Mesothelial cell of epicardium (in vitro differentiated cells): ENCODE measurements at regions not wholly inside any gene's neighbourhood (a gene's known extent, or its start where the extent isn't known, plus 50 kb on each side); places are given as distances from the start of the nearest gene placed in this dataset.
A peak's percentile ranks its signal among the peaks of the same experiment; 100 is the strongest.

Experiments used
- DNase-seq, 2 experiments: peaks; one replicate each; pipeline ENCODE4 v3.0.0; 2021; ENCODE audit warnings: low spot score in 2 of 2; ENCODE audit not compliant: unreplicated experiment in 2 of 2
- H3K27ac Mint-ChIP-seq: 2 replicates; pipeline ENCODE4 v1.8.0; 2021; ENCODE audit warnings: mixed read lengths
- H3K27me3 Mint-ChIP-seq: 2 replicates; pipeline ENCODE4 v1.8.0; 2021; ENCODE audit warnings: low read depth, mixed read lengths
- H3K36me3 Mint-ChIP-seq: 2 replicates; pipeline ENCODE4 v1.8.0; 2021; ENCODE audit warnings: mixed read lengths
- H3K4me1 Mint-ChIP-seq: 2 replicates; pipeline ENCODE4 v1.8.0; 2021; ENCODE audit warnings: mixed read lengths
- H3K4me3 Mint-ChIP-seq: 2 replicates; pipeline ENCODE4 v1.8.0; 2021; ENCODE audit warnings: mild to moderate bottlenecking, moderate library complexity, mixed read lengths
- H3K9me3 Mint-ChIP-seq: 2 replicates; pipeline ENCODE4 v1.8.0; 2021; ENCODE audit warnings: mixed read lengths
- TF ChIP-seq, protein P1 (sequence below): fragments of 200-600 bp; sonication (generic); IDR thresholded peaks from one replicate; pipeline ENCODE4 v1.5.0; 2021; ENCODE audit warnings: antibody characterized with exemption; ENCODE audit not compliant: unreplicated experiment

DNA sequence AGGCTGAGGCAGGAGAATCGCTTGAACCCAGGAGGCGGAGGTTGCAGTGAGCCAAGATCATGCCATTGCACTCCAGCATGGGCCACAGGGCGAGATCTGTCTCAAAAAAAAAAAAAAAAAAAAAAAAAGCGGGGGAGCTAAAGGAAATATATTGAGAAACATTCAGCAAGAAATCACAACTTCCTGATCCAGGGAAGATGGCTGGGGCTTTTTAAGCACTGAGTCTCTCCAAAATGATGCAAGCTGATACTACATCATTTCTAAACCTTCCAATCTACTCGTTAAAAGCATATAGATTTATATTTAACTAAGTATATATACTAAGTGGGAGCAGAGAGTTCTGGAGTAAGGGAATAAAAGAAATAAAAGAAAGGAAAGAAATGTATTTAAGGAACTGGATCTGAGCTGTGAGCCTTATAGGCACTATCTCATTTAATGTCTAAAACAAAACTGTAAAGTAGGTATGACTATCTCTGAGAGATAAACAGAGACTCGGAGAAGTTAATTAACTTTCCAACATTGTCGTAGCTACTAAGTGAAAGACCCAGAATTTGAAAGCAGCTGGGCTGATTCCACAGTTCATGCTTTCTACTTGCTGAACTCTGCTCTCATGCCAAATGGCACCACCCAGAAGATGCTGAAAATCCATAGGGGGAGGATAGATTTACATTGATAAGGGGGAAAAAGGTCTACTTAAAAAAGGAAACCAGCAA, 215.0 kb upstream of the MARCKS start:
- Mint-ChIP-seq H3K27me3 (no peaks in the 10 kb centered on the region), H3K4me3 (no peak overlapping the region), H3K27ac (peak overlapping the region; percentile 92), H3K9me3 (no peaks in the 10 kb centered on the region), H3K4me1 (peaks cover 38% of the 10 kb centered on the region), H3K36me3 (no peaks in the 10 kb centered on the region)
- no peak for DNase-seq
- TF ChIP-seq, protein P1, sequence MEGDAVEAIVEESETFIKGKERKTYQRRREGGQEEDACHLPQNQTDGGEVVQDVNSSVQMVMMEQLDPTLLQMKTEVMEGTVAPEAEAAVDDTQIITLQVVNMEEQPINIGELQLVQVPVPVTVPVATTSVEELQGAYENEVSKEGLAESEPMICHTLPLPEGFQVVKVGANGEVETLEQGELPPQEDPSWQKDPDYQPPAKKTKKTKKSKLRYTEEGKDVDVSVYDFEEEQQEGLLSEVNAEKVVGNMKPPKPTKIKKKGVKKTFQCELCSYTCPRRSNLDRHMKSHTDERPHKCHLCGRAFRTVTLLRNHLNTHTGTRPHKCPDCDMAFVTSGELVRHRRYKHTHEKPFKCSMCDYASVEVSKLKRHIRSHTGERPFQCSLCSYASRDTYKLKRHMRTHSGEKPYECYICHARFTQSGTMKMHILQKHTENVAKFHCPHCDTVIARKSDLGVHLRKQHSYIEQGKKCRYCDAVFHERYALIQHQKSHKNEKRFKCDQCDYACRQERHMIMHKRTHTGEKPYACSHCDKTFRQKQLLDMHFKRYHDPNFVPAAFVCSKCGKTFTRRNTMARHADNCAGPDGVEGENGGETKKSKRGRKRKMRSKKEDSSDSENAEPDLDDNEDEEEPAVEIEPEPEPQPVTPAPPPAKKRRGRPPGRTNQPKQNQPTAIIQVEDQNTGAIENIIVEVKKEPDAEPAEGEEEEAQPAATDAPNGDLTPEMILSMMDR, result no peak

DNA sequence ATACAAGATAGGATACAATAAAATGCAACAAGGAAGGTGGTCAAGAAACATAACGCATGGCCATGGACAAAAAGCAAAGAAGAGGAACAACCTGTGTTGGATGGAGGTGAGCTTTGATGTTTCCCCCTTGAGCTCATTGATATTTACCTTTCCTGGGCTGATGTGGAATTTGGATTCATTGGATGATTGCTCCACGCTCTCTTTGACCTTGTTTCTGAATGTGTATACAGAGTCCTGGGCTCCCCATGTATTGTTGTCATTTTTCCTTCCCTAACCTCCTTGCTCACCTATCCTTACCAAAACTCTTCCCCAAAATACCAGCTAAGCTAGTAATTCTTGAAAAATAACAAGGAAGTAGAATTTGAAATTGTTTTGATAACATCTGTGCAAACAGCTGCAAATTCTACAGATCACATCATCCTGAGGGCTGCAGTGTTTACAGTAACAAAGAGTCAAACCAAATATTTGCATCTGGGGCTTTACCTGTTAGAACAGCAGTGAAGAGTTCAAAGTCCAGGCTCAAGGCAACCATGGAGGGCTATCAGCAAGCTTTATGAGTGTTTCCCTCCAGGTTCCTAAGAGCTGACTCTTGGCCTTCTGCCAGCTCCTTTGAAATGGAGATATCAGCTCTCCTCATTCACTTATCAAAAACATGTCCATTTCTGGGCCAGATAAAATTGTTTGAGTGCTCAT, 214.3 kb upstream of the MARCKS start:
- Mint-ChIP-seq H3K27me3 (no peaks in the 10 kb centered on the region), H3K4me3 (no peak overlapping the region), H3K9me3 (no peaks in the 10 kb centered on the region), H3K27ac (peak overlapping the region; percentile 92), H3K4me1 (peaks cover 38% of the 10 kb centered on the region), H3K36me3 (no peaks in the 10 kb centered on the region)
- peak in 1 of 2 experiments; percentile 25 for DNase-seq
- TF ChIP-seq, protein P1, result no peak

DNA sequence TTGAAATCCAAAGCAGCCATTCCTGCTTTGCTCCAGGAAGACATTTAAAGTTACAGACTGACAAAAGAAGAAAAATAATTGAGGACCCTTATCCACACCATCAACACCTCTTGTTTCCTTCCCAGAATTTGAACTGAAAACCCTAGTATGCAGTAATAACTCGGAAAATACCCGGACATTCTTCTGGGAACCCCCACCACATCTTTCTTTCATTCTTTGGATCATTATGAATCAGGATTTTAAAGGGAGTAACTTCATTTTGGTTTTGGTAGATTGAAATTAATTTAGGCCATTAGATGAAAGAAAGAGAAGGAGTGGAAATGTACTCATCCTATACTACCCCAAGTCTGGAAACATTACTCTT, 213.8 kb upstream of the MARCKS start:
- Mint-ChIP-seq H3K27ac (peak overlapping the region; percentile 92), H3K4me3 (no peak overlapping the region), H3K36me3 (no peaks in the 10 kb centered on the region), H3K27me3 (no peaks in the 10 kb centered on the region), H3K9me3 (no peaks in the 10 kb centered on the region), H3K4me1 (peaks cover 38% of the 10 kb centered on the region)
- no peak for DNase-seq
- TF ChIP-seq, protein P1, result no peak

DNA sequence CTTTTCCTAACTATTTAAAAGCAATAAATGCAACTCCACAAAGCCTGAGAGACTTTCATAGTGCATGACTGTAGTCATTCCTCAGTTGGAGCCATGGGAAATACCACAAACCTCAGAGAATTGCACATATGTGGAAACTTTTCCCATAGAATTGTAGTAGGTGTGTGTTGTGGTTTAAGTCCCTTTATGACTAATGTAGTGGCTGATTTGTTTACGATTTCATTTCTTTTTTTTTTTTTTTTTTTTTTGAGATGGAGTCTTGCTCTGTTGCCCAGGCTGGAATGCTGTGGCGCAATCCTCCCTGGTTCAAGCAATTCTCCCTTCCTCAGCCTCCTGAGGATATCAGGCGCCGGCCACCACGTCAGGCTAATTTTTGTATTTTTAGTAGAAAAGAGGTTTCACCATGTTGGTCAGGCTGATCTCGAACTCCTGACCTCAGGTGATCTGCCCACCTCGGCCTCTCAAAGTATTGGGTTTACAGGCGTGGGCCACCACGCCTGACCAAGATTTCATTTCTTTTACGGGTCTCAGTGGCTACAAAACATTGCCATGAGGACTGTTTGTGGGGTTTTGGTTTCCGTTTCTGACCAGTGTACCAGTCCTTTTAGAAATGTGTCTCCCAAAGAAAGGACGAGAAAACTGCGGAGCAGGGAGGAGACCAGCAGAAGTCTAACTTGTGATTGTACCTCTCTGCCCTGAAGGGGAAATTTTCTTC, 212.1 kb upstream of the MARCKS start:
- no peak for DNase-seq
- Mint-ChIP-seq H3K27ac (peak overlapping the region; percentile 94), H3K36me3 (no peaks in the 10 kb centered on the region), H3K4me1 (peaks cover 48% of the 10 kb centered on the region), H3K9me3 (no peaks in the 10 kb centered on the region), H3K4me3 (peak overlapping the region; percentile 4), H3K27me3 (no peaks in the 10 kb centered on the region)
- TF ChIP-seq, protein P1, result no peak

DNA sequence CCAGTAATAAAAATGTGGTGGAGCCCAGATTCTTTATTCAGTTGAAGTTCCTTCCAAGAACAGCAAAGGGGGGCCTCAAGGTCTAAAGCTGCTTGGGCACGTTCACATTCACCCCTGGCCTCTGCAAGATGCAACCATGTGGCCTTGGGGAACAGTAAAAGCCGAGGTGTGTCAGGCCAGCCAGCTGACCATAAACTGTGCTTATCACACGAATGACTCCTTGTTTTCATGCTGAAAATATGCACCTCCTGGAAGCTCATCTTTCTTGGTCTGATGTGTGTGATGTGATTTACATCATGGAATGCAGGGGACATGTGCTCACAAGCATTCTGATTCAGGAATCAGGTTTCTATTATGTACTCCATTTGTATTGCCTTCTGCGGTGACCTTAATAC, 211.6 kb upstream of the MARCKS start:
- H3K36me3 Mint-ChIP-seq, result no peaks in the 10 kb centered on the region
- peak overlapping the region; percentile 4 for H3K4me3 Mint-ChIP-seq
- H3K27me3 Mint-ChIP-seq, result no peaks in the 10 kb centered on the region
- no peak for DNase-seq
- TF ChIP-seq, protein P1, result no peak
- peak overlapping the region; percentile 94 for H3K27ac Mint-ChIP-seq
- no peaks in the 10 kb centered on the region for H3K9me3 Mint-ChIP-seq
- H3K4me1 Mint-ChIP-seq, result peaks cover 52% of the 10 kb centered on the region
